Endothelial cell of umbilical vein (primary cell): ENCODE measurements at regions not wholly inside any gene's neighbourhood (a gene's known extent, or its start where the extent isn't known, plus 50 kb on each side); places are given as distances from the start of the nearest gene placed in this dataset.

Experiments
- BruUV-seq: library from RNA; stranded (reverse); fragments of 400-500 nt; replicated peaks from 2 replicates; lab custom pipeline; 2021; lab: Mats Ljungman, UMichigan
- CTCF ChIA-PET: fragments of 300-600, 350-600 bp; sonication (Branson Sonifier 250); formaldehyde crosslinking; loops from one replicate; lab custom pipeline; 2021; ENCODE audit warnings: antibody characterized with exemption, inconsistent platforms; lab: Charles Lee
- POLR2A ChIA-PET: fragments of 300-600, 350-600 bp; sonication (Branson Sonifier 250); formaldehyde crosslinking; loops from one replicate; lab custom pipeline; 2021; ENCODE audit warnings: antibody characterized with exemption, inconsistent platforms; lab: Charles Lee
- DNase-seq: peaks from one replicate; pipeline ENCODE4 v3.0.0-alpha.2; 2011; ENCODE audit warnings: low read depth, low spot score
- FAIRE-seq: peaks from 2 replicates; lab custom pipeline; 2011; peaks lifted over from hg19 to GRCh38; lab: Jason Lieb, UNC
- H2AFZ ChIP-seq: 2 replicates; pipeline ENCODE4 v1.6.0; 2012; ENCODE audit warnings: low read depth, low read length, control low read depth, inconsistent platforms
- H3K27ac ChIP-seq: 2 replicates; pipeline ENCODE4 v1.5.1; 2011; ENCODE audit warnings: low read depth, mild to moderate bottlenecking, control low read depth, low read length, moderate library complexity; ENCODE audit not compliant: insufficient read depth
- H3K27me3 ChIP-seq, 2 experiments: 2 replicates each; pipeline versions ENCODE4 v1.6.0 to v1.6.1; 2011; ENCODE audit warnings: low read length in 2 of 2, mixed read lengths in 1 of 2; ENCODE audit not compliant: control insufficient read depth in 2 of 2, insufficient read depth in 2 of 2
- H3K36me3 ChIP-seq, 2 experiments: 2 replicates in 1 of 2; 3 replicates in 1 of 2; pipeline ENCODE4 v1.5.1; 2011; ENCODE audit warnings: low read length in 2 of 2, mild to moderate bottlenecking in 1 of 2, moderate library complexity in 1 of 2; ENCODE audit not compliant: control insufficient read depth in 2 of 2, insufficient read depth in 2 of 2; ENCODE audit errors: extremely low read depth in 1 of 2
- H3K4me1 ChIP-seq: 3 replicates; pipeline ENCODE4 v1.5.1; 2011; ENCODE audit warnings: mild to moderate bottlenecking, low read length; ENCODE audit not compliant: control insufficient read depth, insufficient read depth; ENCODE audit errors: extremely low read depth
- H3K4me2 ChIP-seq: 2 replicates; pipeline ENCODE4 v1.6.1; 2011; ENCODE audit warnings: low read length, control low read depth, mixed read lengths; ENCODE audit not compliant: insufficient read depth
- H3K4me3 ChIP-seq, 3 experiments: fragments of 200-600 bp in 1 of 3; sonication (generic), shearing (Covaris generic) in 1 of 3; replicated peaks in 1 of 3; 2 replicates each; pipeline ENCODE4 v1.5.1; 2011 to 2016; ENCODE audit warnings: control low read depth in 3 of 3, low read length in 3 of 3, mild to moderate bottlenecking in 2 of 3, inconsistent platforms in 1 of 3, low read depth in 1 of 3, moderate library complexity in 1 of 3; ENCODE audit not compliant: insufficient read depth in 1 of 3
- H3K79me2 ChIP-seq: 2 replicates; pipeline ENCODE4 v1.6.0; 2012; ENCODE audit warnings: low read length, inconsistent platforms; ENCODE audit not compliant: control insufficient read depth, insufficient read depth
- H3K9ac ChIP-seq: replicated peaks from 2 replicates; pipeline ENCODE3; 2011; ENCODE audit warnings: low read length, control low read depth; ENCODE audit not compliant: insufficient read depth; ENCODE audit errors: extremely low read depth
- H3K9me1 ChIP-seq: replicated peaks from 3 replicates; pipeline ENCODE4 v1.6.0; 2011; ENCODE audit warnings: mild to moderate bottlenecking, low read length; ENCODE audit not compliant: control insufficient read depth, insufficient read depth; ENCODE audit errors: extremely low read depth
- H3K9me3 ChIP-seq: replicated peaks from 2 replicates; pipeline ENCODE4 v1.5.1; 2012; ENCODE audit warnings: low read length, inconsistent platforms; ENCODE audit not compliant: control insufficient read depth, insufficient read depth
- H4K20me1 ChIP-seq: replicated peaks from 2 replicates; pipeline ENCODE3; 2011; ENCODE audit warnings: mild to moderate bottlenecking, low read length; ENCODE audit not compliant: control insufficient read depth, insufficient read depth; ENCODE audit errors: extremely low read depth
- FOS ChIP-seq: IDR thresholded peaks from 2 replicates; pipeline ENCODE4 v1.6.1; 2011; ENCODE audit warnings: mild to moderate bottlenecking, low read length, moderate library complexity, borderline replicate concordance; ENCODE audit not compliant: insufficient read depth
- GATA2 ChIP-seq: IDR thresholded peaks from 2 replicates; pipeline ENCODE4 v1.7.0; 2011; ENCODE audit warnings: low read depth, mild to moderate bottlenecking, moderate library complexity, mixed read lengths, low read length; ENCODE audit not compliant: insufficient read length, insufficient read depth
- JUN ChIP-seq: IDR thresholded peaks from 2 replicates; pipeline ENCODE4 v1.6.1; 2011; ENCODE audit warnings: borderline replicate concordance, low read depth; ENCODE audit not compliant: insufficient read length, insufficient read depth
- MYC ChIP-seq: IDR thresholded peaks from one replicate; pipeline ENCODE4 v1.6.1; 2011; ENCODE audit warnings: mild to moderate bottlenecking, low read depth, low read length
- POLR2A ChIP-seq: IDR thresholded peaks from 2 replicates; pipeline ENCODE4 v1.6.1; 2012; ENCODE audit warnings: low read depth, mild to moderate bottlenecking, control low read depth, low read length
- POLR2AphosphoS5 ChIP-seq: IDR thresholded peaks from 2 replicates; pipeline ENCODE4 v1.6.1; 2012; ENCODE audit warnings: low read depth, mild to moderate bottlenecking, control low read depth, low read length, moderate library complexity; ENCODE audit not compliant: insufficient read depth
- dilution Hi-C: fragments of 300-500 bp; cut with MboI; formaldehyde crosslinking; loops from one replicate; pipeline ENCODE4 v1.15.0; 2019; ENCODE audit warnings: low sequenced_read_pairs; ENCODE audit not compliant: extremely low pct_ligation_motif_present
- intact Hi-C: fragments of 100-400 bp; cut with micrococcal nuclease; formaldehyde crosslinking; loops from one replicate; pipeline ENCODE4 v1.10.0; 2022
- TF ChIP-seq, protein P1 (sequence below), 2 donors: IDR thresholded peaks; 1 replicate in 1 of 2; 2 replicates in 1 of 2; pipeline ENCODE4 v1.5.1; 2011; ENCODE audit warnings: low read length in 2 of 2, mild to moderate bottlenecking in 2 of 2, moderate library complexity in 2 of 2, control low read depth in 1 of 2, inconsistent platforms in 1 of 2, low read depth in 1 of 2; ENCODE audit not compliant: insufficient read depth in 1 of 2; ENCODE audit errors: extremely low read depth in 1 of 2

DNA sequence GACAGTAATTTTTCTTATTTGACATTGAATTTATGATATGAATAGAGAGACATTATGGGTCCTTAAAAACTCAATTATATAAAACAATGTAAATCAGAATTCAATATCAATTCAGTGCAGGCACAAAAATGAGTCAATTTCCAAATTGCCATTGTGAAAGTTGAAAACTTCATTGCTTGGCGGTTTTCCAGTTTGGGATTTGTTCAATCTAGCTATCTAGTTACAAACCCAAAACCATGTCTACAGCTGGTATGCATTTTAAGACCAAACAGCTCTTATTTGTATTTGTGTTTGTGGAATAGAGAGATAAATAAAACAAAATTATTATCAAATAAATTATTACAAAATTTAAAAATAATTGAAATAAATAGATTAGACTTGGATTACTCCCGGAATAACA is 1206.6 kb upstream of the RAG2 start:
- no TSS peak for BruUV-seq
- ChIA-PET POLR2A (no interaction called here), CTCF (no interaction called here)
- Histone ChIP-seq H3K9me3 (no peaks in the 10 kb centered on the region), H3K27ac (no peak overlapping the region), H3K9me1 (no peaks in the 10 kb centered on the region), H4K20me1 (no peaks in the 10 kb centered on the region), H3K4me2 (no peak overlapping the region), H3K4me3 (no peak overlapping the region), H2AFZ (no peak overlapping the region), H3K4me1 (no peaks in the 10 kb centered on the region), H3K9ac (no peak overlapping the region), H3K79me2 (no peaks in the 10 kb centered on the region), H3K27me3 (no peaks in the 10 kb centered on the region), H3K36me3 (no peaks in the 10 kb centered on the region)
- FAIRE-seq = no peak
- intact Hi-C loops (no loop called here), dilution Hi-C loops (no loop called here)
- no peak for DNase-seq
- TF ChIP-seq POLR2A (no peak), FOS (no peak), JUN (no peak), MYC (no peak), GATA2 (no peak)

- ChIA-PET POLR2A (no interaction called here), CTCF (interaction anchor here (0.8 to 1.0 kb wide), 2 partner anchors 12 to 15 kb away, joined by 3 read pairs; no protein-coding TSS in a partner anchor)
- no peaks in the 10 kb centered on the region for H3K79me2 ChIP-seq
- H2AFZ ChIP-seq = no peak overlapping the region
- H3K4me3 ChIP-seq = no peak overlapping the region
- H3K27ac ChIP-seq = peak overlapping the region; percentile 92
- H3K9ac ChIP-seq = peak overlapping the region; percentile 62
- H3K4me2 ChIP-seq = peak overlapping the region; percentile 50
- intact Hi-C loops (loop anchor here (1.0 kb wide), 1 partner anchor 64 kb away; no protein-coding TSS in a partner anchor), dilution Hi-C loops (no loop called here)
- H3K9me3 ChIP-seq = no peaks in the 10 kb centered on the region
- H4K20me1 ChIP-seq = no peaks in the 10 kb centered on the region
- no peaks in the 10 kb centered on the region for H3K9me1 ChIP-seq
- no peaks in the 10 kb centered on the region for H3K36me3 ChIP-seq
- no peaks in the 10 kb centered on the region for H3K27me3 ChIP-seq
- FAIRE-seq = peak; percentile 76
- TF ChIP-seq, protein P1, sequence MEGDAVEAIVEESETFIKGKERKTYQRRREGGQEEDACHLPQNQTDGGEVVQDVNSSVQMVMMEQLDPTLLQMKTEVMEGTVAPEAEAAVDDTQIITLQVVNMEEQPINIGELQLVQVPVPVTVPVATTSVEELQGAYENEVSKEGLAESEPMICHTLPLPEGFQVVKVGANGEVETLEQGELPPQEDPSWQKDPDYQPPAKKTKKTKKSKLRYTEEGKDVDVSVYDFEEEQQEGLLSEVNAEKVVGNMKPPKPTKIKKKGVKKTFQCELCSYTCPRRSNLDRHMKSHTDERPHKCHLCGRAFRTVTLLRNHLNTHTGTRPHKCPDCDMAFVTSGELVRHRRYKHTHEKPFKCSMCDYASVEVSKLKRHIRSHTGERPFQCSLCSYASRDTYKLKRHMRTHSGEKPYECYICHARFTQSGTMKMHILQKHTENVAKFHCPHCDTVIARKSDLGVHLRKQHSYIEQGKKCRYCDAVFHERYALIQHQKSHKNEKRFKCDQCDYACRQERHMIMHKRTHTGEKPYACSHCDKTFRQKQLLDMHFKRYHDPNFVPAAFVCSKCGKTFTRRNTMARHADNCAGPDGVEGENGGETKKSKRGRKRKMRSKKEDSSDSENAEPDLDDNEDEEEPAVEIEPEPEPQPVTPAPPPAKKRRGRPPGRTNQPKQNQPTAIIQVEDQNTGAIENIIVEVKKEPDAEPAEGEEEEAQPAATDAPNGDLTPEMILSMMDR (IDR thresholded peaks at IDR 0.05; ENCODE audit: extremely low read depth in 1 of 2, insufficient read depth in 1 of 2, low read depth in 1 of 2, low read length in 2 of 2) = no peak
- TF ChIP-seq FOS = peak; percentile 55
- peak; percentile 60 for TF ChIP-seq JUN
- TF ChIP-seq POLR2AphosphoS5 = peak; percentile 59
- BruUV-seq = TSS peak; percentile 92
- peaks cover 22% of the 10 kb centered on the region for H3K4me1 ChIP-seq
- peak; percentile 95 for DNase-seq
Observed at GRCh38 chr11:37788141-37788877, 1190.3 kb upstream of the RAG2 start.
